WTC11 (cell line): ENCODE measurements at regions not wholly inside any gene's neighbourhood (a gene's known extent, or its start where the extent isn't known, plus 50 kb on each side); places are given as distances from the start of the nearest gene placed in this dataset.

Experiments
- ATAC-seq: fragments of 200-7000 bp; cut with Tn5 transposase; 2 replicates; pipeline ENCODE4 v1.10.0; 2021; ENCODE audit warnings: mild to moderate bottlenecking, moderate library complexity
- CTCF ChIA-PET: fragments of 300-600 bp; sonication (Branson Sonifier 250); formaldehyde crosslinking; loops from one replicate; lab custom pipeline; 2021; ENCODE audit warnings: antibody characterized with exemption; lab: Charles Lee
- POLR2A ChIA-PET: fragments of 350-600 bp; sonication (Branson Sonifier 250); formaldehyde crosslinking; loops from one replicate; lab custom pipeline; 2021; ENCODE audit warnings: antibody characterized with exemption; lab: Charles Lee
- DNase-seq: peaks from one replicate; pipeline ENCODE4 v3.0.0; 2021; ENCODE audit warnings: low spot score
- H3K27ac Mint-ChIP-seq: 2 replicates; pipeline ENCODE4 v1.8.0; 2021; ENCODE audit warnings: mixed read lengths
- H3K27me3 Mint-ChIP-seq: 2 replicates; pipeline ENCODE4 v1.8.0; 2021; ENCODE audit warnings: low read depth, mild to moderate bottlenecking, moderate library complexity, mixed read lengths
- H3K36me3 Mint-ChIP-seq: 2 replicates; pipeline ENCODE4 v1.8.0; 2021; ENCODE audit warnings: mixed read lengths
- H3K4me1 Mint-ChIP-seq: 2 replicates; pipeline ENCODE4 v1.8.0; 2022; ENCODE audit warnings: mixed read lengths
- H3K4me3 Mint-ChIP-seq: 2 replicates; pipeline ENCODE4 v1.8.0; 2021; ENCODE audit warnings: mild to moderate bottlenecking, moderate library complexity, mixed read lengths
- H3K9me3 Mint-ChIP-seq: 2 replicates; pipeline ENCODE4 v1.8.0; 2021; ENCODE audit warnings: mixed read lengths
- ATF1 ChIP-seq: sonication (generic); formaldehyde crosslinking; IDR thresholded peaks from 2 replicates; pipeline ENCODE4 v1.8.1; 2023; ENCODE audit warnings: mild to moderate bottlenecking, moderate library complexity, missing genetic modification reagents
- ATF3 ChIP-seq: sonication (generic); formaldehyde crosslinking; conservative IDR thresholded peaks from 2 replicates; pipeline ENCODE4 v1.8.1; 2022; ENCODE audit warnings: mild to moderate bottlenecking, missing genetic modification reagents
- CDX4 ChIP-seq: fragments of 250-450 bp; sonication (Bioruptor Pico); IDR thresholded peaks from 2 replicates; pipeline ENCODE4 v1.9.0; 2021; ENCODE audit warnings: moderate library complexity, mild to moderate bottlenecking, inconsistent platforms, borderline replicate concordance
- E2F1 ChIP-seq: sonication (generic); formaldehyde crosslinking; IDR thresholded peaks from 2 replicates; pipeline ENCODE4 v1.8.0; 2022; ENCODE audit warnings: mild to moderate bottlenecking, missing genetic modification reagents
- ELF4 ChIP-seq: sonication (generic); formaldehyde crosslinking; IDR thresholded peaks from 2 replicates; pipeline ENCODE4 v1.8.1; 2022; ENCODE audit warnings: low read depth, mild to moderate bottlenecking, moderate library complexity, missing genetic modification reagents
- FOXK1 ChIP-seq: sonication (generic); formaldehyde crosslinking; IDR thresholded peaks from 2 replicates; pipeline ENCODE4 v1.8.0; 2022; ENCODE audit warnings: mild to moderate bottlenecking, moderate library complexity, missing genetic modification reagents
- GABPB1 ChIP-seq: sonication (generic); formaldehyde crosslinking; IDR thresholded peaks from 2 replicates; pipeline ENCODE4 v1.8.1; 2023; ENCODE audit warnings: mild to moderate bottlenecking, missing genetic modification reagents
- GTF2I ChIP-seq: fragments of 250-450 bp; sonication (Bioruptor Pico); conservative IDR thresholded peaks from 2 replicates; pipeline ENCODE4 v1.4.0; 2021; ENCODE audit warnings: mild to moderate bottlenecking
- IRF1 ChIP-seq: sonication (generic); formaldehyde crosslinking; IDR thresholded peaks from 2 replicates; pipeline ENCODE4 v1.8.0; 2023; ENCODE audit warnings: missing genetic modification reagents
- JAZF1 ChIP-seq: fragments of 250-450 bp; sonication (Bioruptor Pico); IDR thresholded peaks from 2 replicates; pipeline ENCODE4 v1.9.0; 2021; ENCODE audit warnings: moderate library complexity, mild to moderate bottlenecking, inconsistent platforms
- MXD4 ChIP-seq: fragments of 250-450 bp; sonication (Bioruptor Pico); IDR thresholded peaks from 2 replicates; pipeline ENCODE4 v1.8.0; 2021; ENCODE audit warnings: mild to moderate bottlenecking, moderate library complexity, borderline replicate concordance
- TCF7 ChIP-seq: sonication (generic); formaldehyde crosslinking; IDR thresholded peaks from 2 replicates; pipeline ENCODE4 v1.8.0; 2022; ENCODE audit warnings: mild to moderate bottlenecking, low read depth, missing genetic modification reagents, moderate library complexity
- ZNF317 ChIP-seq: sonication (generic); formaldehyde crosslinking; IDR thresholded peaks from 2 replicates; pipeline ENCODE4 v1.8.1; 2023; ENCODE audit warnings: low read depth, mild to moderate bottlenecking, moderate library complexity, missing genetic modification reagents, borderline replicate concordance
- ZNF416 ChIP-seq: fragments of 250-450 bp; sonication (Bioruptor Pico); IDR thresholded peaks from 2 replicates; pipeline ENCODE4 v1.9.0; 2021; ENCODE audit warnings: mild to moderate bottlenecking, inconsistent platforms
- TF ChIP-seq, protein P1 (sequence below): sonication (generic); formaldehyde crosslinking; IDR thresholded peaks from 2 replicates; pipeline ENCODE4 v1.8.1; 2022; ENCODE audit warnings: mild to moderate bottlenecking, missing genetic modification reagents, moderate library complexity, borderline replicate concordance
- TF ChIP-seq, protein P2 (sequence below): fragments of 250-450 bp; sonication (Bioruptor Pico); conservative IDR thresholded peaks from 2 replicates; pipeline ENCODE4 v1.9.0; 2021; ENCODE audit warnings: mild to moderate bottlenecking
- TF ChIP-seq, protein P3 (sequence below): sonication (generic); formaldehyde crosslinking; IDR thresholded peaks from 2 replicates; pipeline ENCODE4 v1.8.0; 2022; ENCODE audit warnings: mild to moderate bottlenecking, missing genetic modification reagents

DNA sequence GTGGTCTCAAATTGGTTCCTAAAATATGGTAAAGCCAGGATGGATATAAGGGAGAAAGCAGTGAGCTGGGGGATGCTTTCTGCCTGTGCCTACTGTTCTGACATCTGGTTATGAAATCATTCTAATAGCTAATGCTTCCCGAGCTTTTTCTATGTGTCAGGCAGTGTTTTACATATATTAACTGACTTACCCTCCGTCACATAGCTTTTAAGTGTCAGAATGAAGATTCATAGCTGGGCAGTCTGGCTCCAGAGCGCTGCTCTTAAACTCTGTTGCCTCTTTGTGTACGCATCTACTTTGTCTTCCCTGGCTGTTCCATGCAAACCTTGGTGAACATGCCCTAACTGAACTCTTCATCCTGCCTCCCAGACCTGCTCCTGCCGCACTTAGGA, 195.7 kb downstream of the LPIN1 start (continued):
- TF ChIP-seq JAZF1 (CRISPR knock-in tag) = no peak

GRCh38 chr2:11944311-11944710, 197.9 kb downstream of the LPIN1 start:
- H3K9me3 Mint-ChIP-seq = peaks cover 4% of the 10 kb centered on the region
- H3K4me3 Mint-ChIP-seq = no peak overlapping the region
- ATAC-seq = no peak
- no peaks in the 10 kb centered on the region for H3K27me3 Mint-ChIP-seq
- CTCF ChIA-PET = no interaction called here
- H3K27ac Mint-ChIP-seq = no peak overlapping the region
- no peaks in the 10 kb centered on the region for H3K36me3 Mint-ChIP-seq
- POLR2A ChIA-PET = no interaction called here
- DNase-seq = no peak
- TF ChIP-seq GABPB1 (CRISPR knock-in tag) = no peak
- no peak for TF ChIP-seq ZNF317 (CRISPR knock-in tag)
- no peak for TF ChIP-seq ATF3
- TF ChIP-seq, protein P1, sequence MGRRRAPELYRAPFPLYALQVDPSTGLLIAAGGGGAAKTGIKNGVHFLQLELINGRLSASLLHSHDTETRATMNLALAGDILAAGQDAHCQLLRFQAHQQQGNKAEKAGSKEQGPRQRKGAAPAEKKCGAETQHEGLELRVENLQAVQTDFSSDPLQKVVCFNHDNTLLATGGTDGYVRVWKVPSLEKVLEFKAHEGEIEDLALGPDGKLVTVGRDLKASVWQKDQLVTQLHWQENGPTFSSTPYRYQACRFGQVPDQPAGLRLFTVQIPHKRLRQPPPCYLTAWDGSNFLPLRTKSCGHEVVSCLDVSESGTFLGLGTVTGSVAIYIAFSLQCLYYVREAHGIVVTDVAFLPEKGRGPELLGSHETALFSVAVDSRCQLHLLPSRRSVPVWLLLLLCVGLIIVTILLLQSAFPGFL (CRISPR knock-in tag) = no peak
- TF ChIP-seq ZNF416 = no peak
- no peak for TF ChIP-seq IRF1 (CRISPR knock-in tag)
- TF ChIP-seq ATF1 (CRISPR knock-in tag) = no peak
- H3K4me1 Mint-ChIP-seq = peaks cover 11% of the 10 kb centered on the region

DNA sequence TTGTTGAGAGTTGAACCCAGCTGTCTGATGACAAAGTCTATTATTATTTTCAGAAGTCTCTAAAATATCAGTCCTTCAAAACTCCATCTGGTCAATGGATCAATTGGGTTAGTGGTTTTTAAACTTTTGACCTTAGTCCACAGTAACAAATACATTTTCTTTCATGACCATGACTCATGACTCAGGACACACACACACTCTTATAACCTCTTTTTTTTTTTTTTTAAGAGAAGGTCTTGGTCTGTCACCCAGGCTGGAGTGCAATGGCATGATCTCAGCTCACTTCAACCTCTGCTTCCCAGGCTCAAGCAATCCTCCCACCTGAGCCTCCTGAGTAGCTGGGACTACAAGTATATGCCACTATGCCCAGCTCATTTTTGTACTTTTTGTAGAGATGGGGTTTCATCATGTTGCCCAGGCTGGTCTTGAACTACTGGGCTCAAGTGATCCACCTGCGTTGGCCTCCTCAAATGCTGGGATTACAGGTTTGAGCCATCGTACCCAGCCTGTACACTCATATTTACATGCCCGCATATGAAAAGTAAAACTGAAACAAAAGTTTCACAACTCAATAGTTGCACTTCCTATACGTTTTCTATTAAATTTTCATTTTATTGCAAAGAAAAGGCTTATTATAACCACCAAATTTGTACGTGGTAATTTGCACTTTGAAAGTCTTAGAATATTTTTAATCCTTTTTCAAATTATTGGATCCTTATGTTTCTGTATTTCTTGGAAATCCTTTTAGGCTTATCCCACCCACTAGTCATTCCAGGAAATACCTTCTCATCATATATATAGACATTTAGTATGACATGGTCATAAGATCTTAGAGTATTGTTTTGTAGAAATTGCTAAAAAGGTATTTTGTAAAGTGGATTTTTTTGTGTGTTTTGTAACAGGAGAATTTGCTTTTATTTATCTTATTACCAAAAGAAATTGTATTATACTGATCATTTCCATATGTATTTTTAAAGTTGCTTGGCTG, 199.0 kb downstream of the LPIN1 start:
- no peak overlapping the region for H3K4me3 Mint-ChIP-seq
- H3K27ac Mint-ChIP-seq = no peak overlapping the region
- CTCF ChIA-PET = no interaction called here
- DNase-seq (no peak), ATAC-seq (no peak)
- H3K9me3 Mint-ChIP-seq = peaks cover 4% of the 10 kb centered on the region
- H3K4me1 Mint-ChIP-seq = peaks cover 14% of the 10 kb centered on the region
- POLR2A ChIA-PET = interaction anchor here (0.6 kb wide), 1 partner anchor 22 kb away, joined by 3 read pairs; no protein-coding TSS in a partner anchor
- TF ChIP-seq TCF7 (CRISPR knock-in tag) (no peak), MXD4 (CRISPR knock-in tag) (no peak), E2F1 (CRISPR knock-in tag) (no peak), CDX4 (CRISPR knock-in tag) (no peak), GTF2I (no peak), FOXK1 (CRISPR knock-in tag) (no peak), ELF4 (CRISPR knock-in tag) (no peak), ZNF317 (CRISPR knock-in tag) (no peak)
- TF ChIP-seq, protein P2, sequence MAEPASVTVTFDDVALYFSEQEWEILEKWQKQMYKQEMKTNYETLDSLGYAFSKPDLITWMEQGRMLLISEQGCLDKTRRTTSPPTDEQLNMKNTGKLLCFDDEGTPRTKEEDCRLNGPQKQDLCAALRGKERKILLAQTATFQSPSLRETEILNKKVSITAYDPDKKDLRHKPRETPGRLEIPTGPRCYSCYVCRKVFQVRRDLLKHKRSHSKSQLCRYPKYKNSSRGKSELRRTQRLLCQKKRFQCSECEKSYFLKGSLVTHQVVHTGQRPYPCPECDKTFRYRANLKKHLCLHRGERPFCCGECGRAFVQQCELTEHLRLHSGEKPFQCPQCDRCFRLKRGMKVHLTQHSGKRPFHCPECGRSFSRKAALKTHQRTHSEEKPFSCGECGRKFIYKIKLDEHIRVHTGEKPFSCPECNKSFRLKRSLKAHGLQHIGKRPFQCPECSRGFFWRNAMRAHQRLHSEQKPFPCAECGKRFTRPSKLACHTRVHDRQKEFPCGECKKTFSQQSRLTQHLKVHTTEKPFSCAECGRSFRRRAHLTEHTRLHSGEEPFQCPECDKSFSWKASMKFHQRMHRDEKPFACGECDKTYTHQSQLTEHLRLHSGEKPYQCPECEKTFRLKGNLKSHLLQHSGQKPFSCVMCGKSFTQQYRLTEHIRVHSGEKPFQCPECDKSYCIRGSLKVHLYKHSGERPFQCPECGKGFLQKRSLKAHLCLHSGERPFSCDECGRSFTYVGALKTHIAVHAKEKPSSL (CRISPR knock-in tag) = no peak
- TF ChIP-seq, protein P3, sequence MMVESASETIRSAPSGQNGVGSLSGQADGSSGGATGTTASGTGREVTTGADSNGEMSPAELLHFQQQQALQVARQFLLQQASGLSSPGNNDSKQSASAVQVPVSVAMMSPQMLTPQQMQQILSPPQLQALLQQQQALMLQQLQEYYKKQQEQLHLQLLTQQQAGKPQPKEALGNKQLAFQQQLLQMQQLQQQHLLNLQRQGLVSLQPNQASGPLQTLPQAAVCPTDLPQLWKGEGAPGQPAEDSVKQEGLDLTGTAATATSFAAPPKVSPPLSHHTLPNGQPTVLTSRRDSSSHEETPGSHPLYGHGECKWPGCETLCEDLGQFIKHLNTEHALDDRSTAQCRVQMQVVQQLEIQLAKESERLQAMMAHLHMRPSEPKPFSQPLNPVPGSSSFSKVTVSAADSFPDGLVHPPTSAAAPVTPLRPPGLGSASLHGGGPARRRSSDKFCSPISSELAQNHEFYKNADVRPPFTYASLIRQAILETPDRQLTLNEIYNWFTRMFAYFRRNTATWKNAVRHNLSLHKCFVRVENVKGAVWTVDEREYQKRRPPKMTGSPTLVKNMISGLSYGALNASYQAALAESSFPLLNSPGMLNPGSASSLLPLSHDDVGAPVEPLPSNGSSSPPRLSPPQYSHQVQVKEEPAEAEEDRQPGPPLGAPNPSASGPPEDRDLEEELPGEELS = no peak
- H3K27me3 Mint-ChIP-seq = no peaks in the 10 kb centered on the region
- no peaks in the 10 kb centered on the region for H3K36me3 Mint-ChIP-seq
